ENCODE measurements at regions not wholly inside any gene's neighbourhood (a gene's known extent, or its start where the extent isn't known, plus 50 kb on each side); places are given as distances from the start of the nearest gene placed in this dataset.

GRCh38 chr13:62444805-62445204 is 1029.2 kb upstream of the PCDH20 start:
- H3K4me3 ChIP-seq (ENCODE audit: low read depth, low read length) = no peak overlapping the region
- no peak for TF ChIP-seq CTCF (IDR thresholded peaks at IDR 0.05; ENCODE audit: insufficient read depth, low read depth, low read length, missing control alignments)
- no peak for DNase-seq (ENCODE audit: low read depth)

GRCh38 chr13:62434081-62434480 is 1018.4 kb upstream of the PCDH20 start:
- H3K4me3 ChIP-seq (ENCODE audit: low read depth, low read length) = no peak overlapping the region
- DNase-seq (ENCODE audit: low read depth) = no peak
- no peak for TF ChIP-seq CTCF (IDR thresholded peaks at IDR 0.05; ENCODE audit: insufficient read depth, low read depth, low read length, missing control alignments)

- TF ChIP-seq CTCF (IDR thresholded peaks at IDR 0.05; ENCODE audit: insufficient read depth, low read depth, low read length, missing control alignments) = no peak
- H3K4me3 ChIP-seq (ENCODE audit: low read depth, low read length) = no peak overlapping the region
Observed at GRCh38 chr13:62433660-62434059, 1018.0 kb upstream of the PCDH20 start.

GRCh38 chr13:62432906-62433305 is 1017.3 kb upstream of the PCDH20 start:
- no peak overlapping the region for H3K4me3 ChIP-seq (ENCODE audit: low read depth, low read length)
- DNase-seq (ENCODE audit: low read depth) = no peak
- no peak for TF ChIP-seq CTCF (IDR thresholded peaks at IDR 0.05; ENCODE audit: insufficient read depth, low read depth, low read length, missing control alignments)

More at GRCh38 chr13:62433660-62434059, 1018.0 kb upstream of the PCDH20 start:
- no peak for DNase-seq (ENCODE audit: low read depth)

GRCh38 chr13:62432295-62432694 is 1016.6 kb upstream of the PCDH20 start:
- no peak for TF ChIP-seq CTCF (IDR thresholded peaks at IDR 0.05; ENCODE audit: insufficient read depth, low read depth, low read length, missing control alignments)
- DNase-seq (ENCODE audit: low read depth) = no peak
- no peak overlapping the region for H3K4me3 ChIP-seq (ENCODE audit: low read depth, low read length)

GRCh38 chr13:62431852-62432251 is 1016.2 kb upstream of the PCDH20 start:
- TF ChIP-seq CTCF (IDR thresholded peaks at IDR 0.05; ENCODE audit: insufficient read depth, low read depth, low read length, missing control alignments) = no peak
- no peak for DNase-seq (ENCODE audit: low read depth)
- H3K4me3 ChIP-seq (ENCODE audit: low read depth, low read length) = no peak overlapping the region

- no peak overlapping the region for H3K4me3 ChIP-seq (ENCODE audit: low read depth, low read length)
- DNase-seq (ENCODE audit: low read depth) = no peak
- TF ChIP-seq CTCF (IDR thresholded peaks at IDR 0.05; ENCODE audit: insufficient read depth, low read depth, low read length, missing control alignments) = no peak
Observed at GRCh38 chr13:62418872-62419271, 1003.2 kb upstream of the PCDH20 start.
